Islet precursor cell (in vitro differentiated cells): ENCODE measurements at regions not wholly inside any gene's neighbourhood (a gene's known extent, or its start where the extent isn't known, plus 50 kb on each side); places are given as distances from the start of the nearest gene placed in this dataset.

Source experiments
- DNase-seq: peaks from one replicate; pipeline ENCODE4 v3.0.0-alpha.2; 2018

- no peak for DNase-seq
Observed at GRCh38 chr3:83302091-83302490, 1540.6 kb upstream of the GBE1 start.

- peak; percentile 51 for DNase-seq
Observed at GRCh38 chr3:83317605-83318004, 1556.2 kb upstream of the GBE1 start.

GRCh38 chr3:83320726-83321125 lies 1559.3 kb upstream of the GBE1 start:
- DNase-seq, result no peak

GRCh38 chr3:83321457-83321856 lies 1560.0 kb upstream of the GBE1 start:
- no peak for DNase-seq

GRCh38 chr3:83321891-83322290 lies 1560.4 kb upstream of the GBE1 start:
- no peak for DNase-seq

GRCh38 chr3:83354205-83354604 lies 1592.8 kb upstream of the GBE1 start:
- no peak for DNase-seq

GRCh38 chr3:83393276-83393675 lies 1565.5 kb upstream of the CADM2 start:
- no peak for DNase-seq

GRCh38 chr3:83403927-83404326 lies 1554.9 kb upstream of the CADM2 start:
- no peak for DNase-seq

- DNase-seq, result peak; percentile 66
Observed at GRCh38 chr3:83426300-83426699, 1532.5 kb upstream of the CADM2 start.

GRCh38 chr3:83434880-83435587 lies 1523.8 kb upstream of the CADM2 start:
- DNase-seq, result peak; percentile 73

- DNase-seq, result no peak
Observed at GRCh38 chr3:83438188-83438587, 1520.6 kb upstream of the CADM2 start.

GRCh38 chr3:83453056-83453455 lies 1505.7 kb upstream of the CADM2 start:
- DNase-seq, result no peak

- DNase-seq, result no peak
Observed at GRCh38 chr3:83454353-83454752, 1504.4 kb upstream of the CADM2 start.

GRCh38 chr3:83457551-83457950 lies 1501.2 kb upstream of the CADM2 start:
- DNase-seq, result no peak

GRCh38 chr3:83460052-83460451 lies 1498.7 kb upstream of the CADM2 start:
- DNase-seq, result no peak

- DNase-seq, result no peak
Observed at GRCh38 chr3:83461411-83461810, 1497.4 kb upstream of the CADM2 start.

- no peak for DNase-seq
Observed at GRCh38 chr3:83477563-83477962, 1481.2 kb upstream of the CADM2 start.

GRCh38 chr3:83482402-83483070 lies 1476.3 kb upstream of the CADM2 start:
- no peak for DNase-seq

- no peak for DNase-seq
Observed at GRCh38 chr3:83496462-83496861, 1462.3 kb upstream of the CADM2 start.

GRCh38 chr3:83498361-83499016 lies 1460.3 kb upstream of the CADM2 start:
- no peak for DNase-seq

- peak; percentile 63 for DNase-seq
Observed at GRCh38 chr3:83500422-83500821, 1458.4 kb upstream of the CADM2 start.

- DNase-seq, result no peak
Observed at GRCh38 chr3:83500931-83501330, 1457.9 kb upstream of the CADM2 start.

- DNase-seq, result no peak
Observed at GRCh38 chr3:83513051-83513450, 1445.7 kb upstream of the CADM2 start.

- DNase-seq, result no peak
Observed at GRCh38 chr3:83513677-83514076, 1445.1 kb upstream of the CADM2 start.
